Loucy (cell line): ENCODE measurements at regions not wholly inside any gene's neighbourhood (a gene's known extent, or its start where the extent isn't known, plus 50 kb on each side); places are given as distances from the start of the nearest gene placed in this dataset.

Experiments used
- H2AFZ ChIP-seq: fragments of 200-600 bp; sonication (generic); 2 replicates; pipeline ENCODE4 v1.6.0; 2016; ENCODE audit warnings: antibody characterized with exemption, mild to moderate bottlenecking, low read length, moderate library complexity
- H3F3A ChIP-seq: fragments of 200-600 bp; 2 replicates; pipeline ENCODE4 v1.6.0; 2016; ENCODE audit warnings: antibody characterized with exemption, low read depth, mild to moderate bottlenecking
- H3K27me3 ChIP-seq: fragments of 200-600 bp; sonication (generic); 2 replicates; pipeline ENCODE4 v1.6.1; 2014; ENCODE audit warnings: low read length, mild to moderate bottlenecking; ENCODE audit not compliant: insufficient read depth, poor library complexity, severe bottlenecking
- H3K36me3 ChIP-seq: fragments of 200-600 bp; sonication (generic); 2 replicates; pipeline ENCODE4 v1.6.1; 2016; ENCODE audit warnings: low read length; ENCODE audit not compliant: insufficient read depth
- H3K4me1 ChIP-seq: fragments of 200-600 bp; sonication (generic); 2 replicates; pipeline ENCODE4 v1.5.1; 2014; ENCODE audit warnings: low read length, mild to moderate bottlenecking; ENCODE audit not compliant: insufficient read depth, poor library complexity, severe bottlenecking
- H3K4me2 ChIP-seq: fragments of 200-600 bp; sonication (generic); 2 replicates; pipeline ENCODE4 v1.6.0; 2014; ENCODE audit warnings: antibody characterized with exemption, low read length, low read depth, mild to moderate bottlenecking; ENCODE audit not compliant: poor library complexity, severe bottlenecking
- H3K4me3 ChIP-seq: fragments of 200-600 bp; sonication (generic); 2 replicates; pipeline ENCODE4 v1.5.1; 2014; ENCODE audit warnings: low read length, mild to moderate bottlenecking, mixed read lengths; ENCODE audit not compliant: poor library complexity, severe bottlenecking
- H3K79me2 ChIP-seq: fragments of 200-600 bp; sonication (generic); 2 replicates; pipeline ENCODE4 v1.6.1; 2014; ENCODE audit warnings: low read length; ENCODE audit not compliant: insufficient read depth
- H3K9ac ChIP-seq: fragments of 200-600 bp; sonication (generic); 2 replicates; pipeline ENCODE4 v1.6.0; 2014; ENCODE audit warnings: mild to moderate bottlenecking, low read depth, low read length, moderate library complexity; ENCODE audit not compliant: poor library complexity, severe bottlenecking
- H3K9me2 ChIP-seq: fragments of 200-600 bp; sonication (generic); replicated peaks from 2 replicates; pipeline ENCODE4 v1.6.1; 2016; ENCODE audit warnings: low read depth, low read length, mixed read lengths
- H3K9me3 ChIP-seq: fragments of 200-600 bp; sonication (generic); 2 replicates; pipeline ENCODE4 v1.6.1; 2014; ENCODE audit warnings: mild to moderate bottlenecking, antibody characterized with exemption, low read length, low read depth; ENCODE audit not compliant: insufficient read depth
- H4K20me1 ChIP-seq: fragments of 200-600 bp; sonication (generic); 2 replicates; pipeline ENCODE4 v1.6.0; 2014; ENCODE audit warnings: antibody characterized with exemption, low read length, mild to moderate bottlenecking; ENCODE audit not compliant: insufficient read depth, poor library complexity, severe bottlenecking
- CTCF ChIP-seq: fragments of 200-600 bp; sonication (generic); conservative IDR thresholded peaks from 2 replicates; pipeline ENCODE4 v1.5.1; 2014; ENCODE audit warnings: mild to moderate bottlenecking, antibody characterized with exemption, low read length
- EZH2phosphoT487 ChIP-seq: fragments of 200-600 bp; IDR thresholded peaks from 2 replicates; pipeline ENCODE4 v1.6.1; 2018; ENCODE audit warnings: antibody characterized with exemption, mild to moderate bottlenecking, moderate library complexity, borderline replicate concordance

GRCh38 chr10:126722726-126723125, 52.2 kb upstream of the C10orf90 start:
- H3K36me3 ChIP-seq = no peaks in the 10 kb centered on the region
- H3K79me2 ChIP-seq = no peaks in the 10 kb centered on the region
- no peak overlapping the region for H3K9ac ChIP-seq
- H3K27me3 ChIP-seq = no peaks in the 10 kb centered on the region
- H3K4me3 ChIP-seq = no peak overlapping the region
- H2AFZ ChIP-seq = no peak overlapping the region
- no peaks in the 10 kb centered on the region for H3K4me1 ChIP-seq
- peaks cover 4% of the 10 kb centered on the region; the same call in 1 of the 2 replicates for H3K9me3 ChIP-seq
- H3K4me2 ChIP-seq = no peak overlapping the region
- H3F3A ChIP-seq = no peaks in the 10 kb centered on the region
- H4K20me1 ChIP-seq = no peaks in the 10 kb centered on the region
- no peak for TF ChIP-seq EZH2phosphoT487
- H3K9me2 ChIP-seq = no peaks in the 10 kb centered on the region

- H3K36me3 ChIP-seq = no peaks in the 10 kb centered on the region
- H3K9me3 ChIP-seq = peaks cover under 1% of the 10 kb centered on the region; the same call in 1 of the 2 replicates
- no peak for TF ChIP-seq CTCF
- no peak for TF ChIP-seq EZH2phosphoT487
- H2AFZ ChIP-seq = no peak overlapping the region
- no peak overlapping the region for H3K9ac ChIP-seq
- no peaks in the 10 kb centered on the region for H4K20me1 ChIP-seq
- no peaks in the 10 kb centered on the region for H3K4me1 ChIP-seq
- H3K4me3 ChIP-seq = no peak overlapping the region
- H3K9me2 ChIP-seq = no peaks in the 10 kb centered on the region
- no peaks in the 10 kb centered on the region for H3F3A ChIP-seq
- no peaks in the 10 kb centered on the region for H3K79me2 ChIP-seq
- H3K27me3 ChIP-seq = no peaks in the 10 kb centered on the region
- no peak overlapping the region for H3K4me2 ChIP-seq
These were observed 52.7 kb upstream of the C10orf90 start for GRCh38 chr10:126723226-126723625.

- no peak overlapping the region for H3K4me3 ChIP-seq
- TF ChIP-seq EZH2phosphoT487 (no peak), CTCF (no peak)
- H3K27me3 ChIP-seq = no peaks in the 10 kb centered on the region
- H3K9me2 ChIP-seq = no peaks in the 10 kb centered on the region
- H3K4me2 ChIP-seq = no peak overlapping the region
- H3K36me3 ChIP-seq = no peaks in the 10 kb centered on the region
- H3F3A ChIP-seq = no peaks in the 10 kb centered on the region
- no peak overlapping the region for H2AFZ ChIP-seq
- no peaks in the 10 kb centered on the region for H4K20me1 ChIP-seq
- H3K4me1 ChIP-seq = no peaks in the 10 kb centered on the region
- H3K9ac ChIP-seq = no peak overlapping the region
- H3K9me3 ChIP-seq = peaks cover 2% of the 10 kb centered on the region; the same call in 1 of the 2 replicates
- H3K79me2 ChIP-seq = no peaks in the 10 kb centered on the region
These were observed 58.9 kb upstream of the C10orf90 start for GRCh38 chr10:126729314-126729870.
